ENCODE measurements at regions not wholly inside any gene's neighbourhood (a gene's known extent, or its start where the extent isn't known, plus 50 kb on each side); places are given as distances from the start of the nearest gene placed in this dataset.

DNA sequence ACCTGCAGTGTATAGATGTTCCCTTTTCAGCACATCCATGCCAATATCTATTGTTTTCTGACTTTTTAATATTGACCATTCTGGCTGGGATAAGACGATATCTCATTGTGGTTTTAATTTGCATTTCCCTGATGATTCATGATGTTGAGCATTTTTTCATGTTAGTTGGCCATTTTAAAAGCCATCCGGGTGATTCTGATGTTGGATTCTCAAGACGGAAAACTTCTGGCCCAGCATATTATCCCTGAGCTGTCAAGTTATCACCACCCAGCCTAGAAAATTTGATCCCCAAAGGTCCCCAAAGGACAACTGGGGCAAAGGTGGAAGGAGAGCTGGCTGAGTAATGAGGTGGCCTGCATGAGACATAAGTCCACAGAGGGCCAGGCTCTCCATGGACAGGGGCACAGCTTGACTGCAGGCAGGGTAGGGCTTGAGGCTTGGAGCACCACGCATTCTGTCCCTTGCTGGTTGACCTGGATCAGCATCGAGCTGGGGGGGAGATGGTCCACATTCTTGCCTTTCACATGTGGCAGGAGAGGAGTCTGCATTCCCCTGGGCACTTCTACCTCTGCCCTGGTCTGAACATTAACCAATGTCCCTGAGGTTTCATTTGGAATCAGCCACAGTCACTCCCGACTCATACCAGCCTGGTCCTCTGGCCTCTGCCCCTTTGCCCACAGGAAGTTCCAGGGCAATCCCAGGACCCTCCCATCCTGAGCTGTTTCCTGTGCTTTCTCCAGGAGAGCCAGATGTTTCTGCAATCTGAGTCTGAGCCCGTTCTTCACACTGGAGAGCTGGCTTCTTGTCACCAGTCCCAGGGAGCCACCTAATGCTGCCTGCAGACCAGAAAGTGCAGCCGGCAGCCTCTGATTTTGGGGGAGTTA is 69.2 kb downstream of the ISG20 start:
- DNase-seq (ENCODE audit: low read depth), result no peak
- H3K4me3 ChIP-seq (ENCODE audit: low read depth, low read length), result no peak overlapping the region
- TF ChIP-seq, protein P1, sequence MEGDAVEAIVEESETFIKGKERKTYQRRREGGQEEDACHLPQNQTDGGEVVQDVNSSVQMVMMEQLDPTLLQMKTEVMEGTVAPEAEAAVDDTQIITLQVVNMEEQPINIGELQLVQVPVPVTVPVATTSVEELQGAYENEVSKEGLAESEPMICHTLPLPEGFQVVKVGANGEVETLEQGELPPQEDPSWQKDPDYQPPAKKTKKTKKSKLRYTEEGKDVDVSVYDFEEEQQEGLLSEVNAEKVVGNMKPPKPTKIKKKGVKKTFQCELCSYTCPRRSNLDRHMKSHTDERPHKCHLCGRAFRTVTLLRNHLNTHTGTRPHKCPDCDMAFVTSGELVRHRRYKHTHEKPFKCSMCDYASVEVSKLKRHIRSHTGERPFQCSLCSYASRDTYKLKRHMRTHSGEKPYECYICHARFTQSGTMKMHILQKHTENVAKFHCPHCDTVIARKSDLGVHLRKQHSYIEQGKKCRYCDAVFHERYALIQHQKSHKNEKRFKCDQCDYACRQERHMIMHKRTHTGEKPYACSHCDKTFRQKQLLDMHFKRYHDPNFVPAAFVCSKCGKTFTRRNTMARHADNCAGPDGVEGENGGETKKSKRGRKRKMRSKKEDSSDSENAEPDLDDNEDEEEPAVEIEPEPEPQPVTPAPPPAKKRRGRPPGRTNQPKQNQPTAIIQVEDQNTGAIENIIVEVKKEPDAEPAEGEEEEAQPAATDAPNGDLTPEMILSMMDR (IDR thresholded peaks at IDR 0.05; ENCODE audit: control insufficient read depth, extremely low read depth, insufficient read depth), result no peak

DNA sequence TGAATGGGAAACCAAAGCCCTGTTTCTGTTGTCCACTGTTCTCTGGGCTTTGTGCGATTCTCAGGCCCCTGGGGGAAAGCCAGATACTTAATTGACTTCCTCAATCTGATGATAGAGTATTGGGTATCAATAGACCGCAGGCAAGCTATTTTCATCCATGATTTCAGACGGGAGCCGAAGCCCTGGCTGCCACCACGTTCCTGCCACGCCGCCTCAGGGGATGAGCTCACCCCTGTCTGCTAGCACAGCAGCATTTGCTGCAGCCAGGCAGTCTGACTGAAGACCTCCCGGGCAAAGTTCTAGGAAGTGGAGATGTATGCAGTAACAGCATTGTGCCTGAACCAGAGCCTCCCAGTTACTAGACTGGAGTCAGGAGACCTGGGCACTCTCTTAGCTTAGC is 69.8 kb downstream of the ISG20 start:
- TF ChIP-seq, protein P1 (IDR thresholded peaks at IDR 0.05; ENCODE audit: control insufficient read depth, extremely low read depth, insufficient read depth), result no peak
- H3K4me3 ChIP-seq (ENCODE audit: low read depth, low read length), result no peak overlapping the region
- no peak for DNase-seq (ENCODE audit: low read depth)

DNA sequence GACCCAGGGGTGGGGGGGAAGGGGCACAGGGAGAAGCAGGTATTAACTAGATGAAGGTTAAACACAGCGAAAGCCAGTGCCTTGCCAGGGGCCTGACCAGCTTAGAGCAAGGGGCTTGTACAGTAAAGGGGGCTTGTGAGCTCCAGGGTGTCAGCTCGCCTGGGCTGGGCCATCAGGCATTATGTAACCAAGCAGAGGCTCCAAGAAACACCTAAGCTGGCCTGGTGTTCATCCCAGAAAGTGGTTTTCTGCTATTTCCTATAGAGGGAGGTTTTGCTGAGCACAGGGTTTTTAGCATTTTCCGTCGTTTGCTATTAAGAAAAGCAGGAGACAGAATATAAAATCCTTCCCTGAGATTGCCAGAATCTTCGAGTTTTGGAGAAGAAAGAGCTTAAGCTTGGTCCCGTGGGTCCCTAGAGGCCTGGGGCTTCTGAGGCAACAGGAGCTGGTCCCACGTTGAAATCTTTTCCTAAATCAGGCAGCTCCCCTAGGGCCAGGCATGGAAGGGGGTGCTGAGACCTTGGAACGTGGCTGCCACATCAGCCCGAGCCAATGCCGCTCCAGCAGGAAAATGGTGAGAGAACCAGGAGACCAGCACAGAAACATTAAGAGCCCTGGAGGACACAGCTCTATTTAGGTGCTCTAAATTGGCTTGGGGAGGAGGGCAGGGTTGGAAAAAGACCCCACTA is 71.4 kb downstream of the ISG20 start:
- H3K4me3 ChIP-seq (ENCODE audit: low read depth, low read length), result no peak overlapping the region
- TF ChIP-seq, protein P1 (IDR thresholded peaks at IDR 0.05; ENCODE audit: control insufficient read depth, extremely low read depth, insufficient read depth), result no peak
- DNase-seq (ENCODE audit: low read depth), result no peak

DNA sequence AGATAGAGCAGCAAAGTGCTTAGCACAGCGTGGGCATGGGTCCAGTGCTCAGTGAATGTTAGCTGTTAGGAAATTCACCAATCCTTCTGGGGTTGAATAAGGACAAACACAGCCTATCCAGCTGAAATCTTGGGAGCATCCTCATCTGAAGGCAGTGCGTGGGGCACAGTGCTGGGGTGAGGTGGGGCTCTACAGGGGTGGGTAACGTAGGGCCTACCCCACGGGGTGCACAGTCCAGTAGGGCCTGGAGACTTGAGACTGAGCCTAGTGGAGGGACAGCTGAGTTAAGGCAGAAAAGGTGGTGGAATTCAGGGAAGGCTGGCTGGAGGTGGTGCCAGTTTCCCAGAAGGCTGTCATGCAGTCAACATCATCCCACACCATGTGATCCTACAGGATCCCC is 73.0 kb downstream of the ISG20 start:
- no peak overlapping the region for H3K4me3 ChIP-seq (ENCODE audit: low read depth, low read length)
- DNase-seq (ENCODE audit: low read depth), result peak; percentile 4
- TF ChIP-seq, protein P1 (IDR thresholded peaks at IDR 0.05; ENCODE audit: control insufficient read depth, extremely low read depth, insufficient read depth), result no peak

DNA sequence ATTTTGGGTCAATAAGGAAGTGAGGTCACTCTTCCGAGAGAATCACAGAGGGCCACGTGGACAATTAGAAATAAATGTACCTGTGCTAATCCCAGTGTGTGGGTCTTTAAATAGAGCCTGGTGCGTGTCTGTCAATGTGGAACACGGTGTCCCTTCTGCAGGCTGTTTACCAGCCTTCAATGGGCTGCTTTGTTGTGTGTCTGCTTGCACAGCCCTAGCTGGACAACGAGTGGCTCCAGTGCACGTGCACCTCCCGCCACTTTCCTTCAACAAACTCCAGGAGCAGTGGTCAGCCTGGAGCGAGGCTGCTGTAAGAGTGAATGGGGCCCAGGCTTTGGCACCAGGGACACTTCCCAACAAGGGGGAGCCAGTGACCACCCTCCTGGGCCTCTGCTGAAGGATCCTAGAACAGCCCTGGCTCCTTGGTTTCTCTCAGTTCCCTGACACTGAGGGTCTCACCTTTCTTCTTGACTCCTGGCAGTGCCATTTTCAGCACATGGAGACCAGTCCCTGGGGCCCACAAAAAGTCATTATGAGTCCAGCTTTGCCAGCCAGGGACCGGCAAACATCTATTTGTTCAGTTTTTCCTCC is 76.1 kb downstream of the ISG20 start:
- TF ChIP-seq, protein P1 (IDR thresholded peaks at IDR 0.05; ENCODE audit: control insufficient read depth, extremely low read depth, insufficient read depth), result no peak
- no peak overlapping the region for H3K4me3 ChIP-seq (ENCODE audit: low read depth, low read length)
- DNase-seq (ENCODE audit: low read depth), result no peak

DNA sequence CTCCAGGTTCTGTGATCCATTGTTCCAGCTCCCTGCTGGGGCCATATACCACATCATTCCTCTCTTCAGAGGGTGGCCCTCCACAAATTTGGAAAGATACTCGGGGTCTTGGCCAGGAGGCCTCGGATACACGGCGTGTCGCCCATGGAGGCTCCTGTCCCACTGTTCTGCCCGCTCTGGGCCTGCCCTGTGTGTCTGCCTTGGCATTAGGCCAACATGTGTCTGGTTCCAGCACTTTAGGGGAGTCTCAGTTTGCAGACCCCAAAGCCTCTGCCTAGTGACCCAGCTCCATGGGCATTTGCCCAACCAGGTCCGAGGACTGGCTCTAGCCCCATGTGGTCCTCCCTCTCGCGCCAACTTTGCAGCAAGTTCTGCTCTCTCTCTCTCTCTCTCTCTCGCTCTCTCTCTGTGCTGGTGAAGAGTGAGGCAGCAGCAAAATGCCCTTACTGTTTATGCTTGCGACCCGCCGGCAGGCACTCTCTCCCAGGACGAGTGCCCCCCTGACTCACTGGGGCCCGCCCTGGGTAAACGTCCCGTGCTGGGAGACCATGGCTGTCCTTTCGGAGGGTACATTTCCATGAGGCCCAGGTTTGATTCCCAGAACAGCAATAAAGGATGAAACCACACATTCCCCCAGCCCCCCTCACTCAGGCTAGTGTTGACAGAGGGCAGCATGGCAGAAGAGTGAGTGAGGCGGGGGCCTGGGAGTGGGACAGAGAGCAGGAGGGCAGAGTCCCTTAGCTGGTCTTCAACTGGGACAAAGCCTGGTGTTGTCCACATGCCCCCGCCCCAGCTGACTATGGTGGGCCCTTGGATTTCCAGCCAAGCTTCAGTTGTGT is 77.9 kb downstream of the ISG20 start:
- DNase-seq (ENCODE audit: low read depth), result no peak
- H3K4me3 ChIP-seq (ENCODE audit: low read depth, low read length), result no peak overlapping the region
- TF ChIP-seq, protein P1 (IDR thresholded peaks at IDR 0.05; ENCODE audit: control insufficient read depth, extremely low read depth, insufficient read depth), result no peak
